Posterior vena cava (tissue), 2 donors: ENCODE measurements at regions not wholly inside any gene's neighbourhood (a gene's known extent, or its start where the extent isn't known, plus 50 kb on each side); places are given as distances from the start of the nearest gene placed in this dataset.

Source experiments
- DNase-seq: peaks from one replicate; pipeline ENCODE4 v3.0.0-alpha.2; 2020; ENCODE audit warnings: low spot score
- intact Hi-C, 2 donors: fragments of 100-400 bp; cut with DNase I; formaldehyde crosslinking; loops; one replicate each; pipeline versions ENCODE4 v1.14.1 to v1.14.2; 2022 to 2023
- donor health status: DM: yes; HTN: yes; CAD: no.
- donor health status: DM: yes; HTN: yes; CAD: no.

GRCh38 chr4:144298519-144298918 lies 158.0 kb upstream of the GYPA start:
- intact Hi-C loops: loop anchor here in 1 of 2 donors (5.0 kb wide), 1 partner anchor 861 kb away; no protein-coding TSS in a partner anchor
- DNase-seq: no peak

- intact Hi-C loops: no loop called here
- DNase-seq: no peak
Measured at GRCh38 chr4:144300616-144301015, 160.1 kb upstream of the GYPA start.

- DNase-seq: no peak
- intact Hi-C loops: loop anchor here in 1 of 2 donors (2.0 kb wide), 1 partner anchor 16 kb away; no protein-coding TSS in a partner anchor
Measured at GRCh38 chr4:144302704-144303536, 162.4 kb upstream of the GYPA start.

GRCh38 chr4:144304025-144304424 lies 163.5 kb upstream of the GYPA start:
- no peak for DNase-seq
- intact Hi-C loops: no loop called here

GRCh38 chr4:144310535-144310934 lies 170.0 kb upstream of the GYPA start:
- intact Hi-C loops: no loop called here
- no peak for DNase-seq

GRCh38 chr4:144313370-144313769 lies 172.9 kb upstream of the GYPA start:
- intact Hi-C loops: no loop called here

GRCh38 chr4:144316869-144317268 lies 176.4 kb upstream of the GYPA start:
- DNase-seq: no peak
- intact Hi-C loops: no loop called here

More at GRCh38 chr4:144313370-144313769, 172.9 kb upstream of the GYPA start:
- DNase-seq: no peak

GRCh38 chr4:144318797-144319196 lies 178.3 kb upstream of the GYPA start:
- intact Hi-C loops: loop anchor here in 1 of 2 donors (2.0 kb wide), 1 partner anchor 16 kb away; no protein-coding TSS in a partner anchor
- DNase-seq: no peak

- no peak for DNase-seq
- intact Hi-C loops: loop anchor here in 1 of 2 donors (1.0 kb wide), 1 partner anchor 40 kb away; no protein-coding TSS in a partner anchor
Measured at GRCh38 chr4:144336633-144337032, 196.1 kb upstream of the GYPA start.

GRCh38 chr4:144338148-144338547 lies 197.6 kb upstream of the GYPA start:
- no peak for DNase-seq
- intact Hi-C loops: no loop called here

GRCh38 chr4:144338834-144339233 lies 198.3 kb upstream of the GYPA start:
- no peak for DNase-seq
- intact Hi-C loops: no loop called here

GRCh38 chr4:144340931-144341330 lies 200.4 kb upstream of the GYPA start:
- intact Hi-C loops: no loop called here
- DNase-seq: no peak

- DNase-seq: no peak
- intact Hi-C loops: no loop called here
Measured at GRCh38 chr4:144342949-144343760, 202.6 kb upstream of the GYPA start.

- intact Hi-C loops: no loop called here
- DNase-seq: no peak
Measured at GRCh38 chr4:144347121-144347520, 206.6 kb upstream of the GYPA start.

GRCh38 chr4:144350706-144351105 lies 210.2 kb upstream of the GYPA start:
- intact Hi-C loops: no loop called here
- DNase-seq: no peak

- intact Hi-C loops: no loop called here
- no peak for DNase-seq
Measured at GRCh38 chr4:144351306-144351705, 210.8 kb upstream of the GYPA start.

- intact Hi-C loops: no loop called here
- no peak for DNase-seq
Measured at GRCh38 chr4:144353292-144353691, 212.8 kb upstream of the GYPA start.

GRCh38 chr4:144355811-144356757 lies 215.6 kb upstream of the GYPA start:
- DNase-seq: no peak
- intact Hi-C loops: no loop called here

- intact Hi-C loops: no loop called here
- no peak for DNase-seq
Measured at GRCh38 chr4:144356941-144357381, 216.4 kb upstream of the GYPA start.
